Esophagus (tissue), 2 donors: ENCODE measurements at regions not wholly inside any gene's neighbourhood (a gene's known extent, or its start where the extent isn't known, plus 50 kb on each side); places are given as distances from the start of the nearest gene placed in this dataset.

Experiments used
- H3K27ac ChIP-seq, 2 donors: one replicate each; pipeline ENCODE4 v1.5.1; 2013; ENCODE audit warnings: low read depth in 2 of 2, mild to moderate bottlenecking in 2 of 2, inconsistent platforms in 1 of 2, low read length in 1 of 2, moderate library complexity in 1 of 2
- H3K27me3 ChIP-seq, 2 donors: one replicate each; pipeline ENCODE4 v1.6.1; 2013; ENCODE audit warnings: low read length in 2 of 2, control low read depth in 1 of 2, mild to moderate bottlenecking in 1 of 2; ENCODE audit not compliant: insufficient read depth in 2 of 2, control insufficient read depth in 1 of 2
- H3K36me3 ChIP-seq, 2 donors: one replicate each; pipeline ENCODE4 v1.6.1; 2013; ENCODE audit warnings: low read length in 1 of 2; ENCODE audit not compliant: control insufficient read depth in 2 of 2, insufficient read depth in 2 of 2
- H3K4me1 ChIP-seq, 2 donors: one replicate each; pipeline ENCODE4 v1.6.1; 2013; ENCODE audit warnings: low read length in 1 of 2; ENCODE audit not compliant: control insufficient read depth in 2 of 2, insufficient read depth in 2 of 2
- H3K4me3 ChIP-seq, 2 donors: one replicate each; pipeline ENCODE4 v1.5.1; 2013; ENCODE audit warnings: low read length in 2 of 2, mild to moderate bottlenecking in 2 of 2, low read depth in 1 of 2, moderate library complexity in 1 of 2
- H3K9me3 ChIP-seq, 2 donors: one replicate each; pipeline ENCODE4 v1.6.1; 2013; ENCODE audit warnings: mild to moderate bottlenecking in 2 of 2, low read depth in 1 of 2, low read length in 1 of 2, moderate library complexity in 1 of 2; ENCODE audit not compliant: control insufficient read depth in 2 of 2, insufficient read depth in 1 of 2
- WGBS, 2 donors: extraction: QIAGEN DNeasy Blood & Tissue Kit; methylation state at CpG; one replicate each; pipeline ENCODE4 v1.1.7; 2013; 5-methylcytosine and 5-hydroxymethylcytosine counted together
- donor health status: healthy with polysubstance abuse.
- donor health status: Bipolar disorder and iron deficiency.

DNA sequence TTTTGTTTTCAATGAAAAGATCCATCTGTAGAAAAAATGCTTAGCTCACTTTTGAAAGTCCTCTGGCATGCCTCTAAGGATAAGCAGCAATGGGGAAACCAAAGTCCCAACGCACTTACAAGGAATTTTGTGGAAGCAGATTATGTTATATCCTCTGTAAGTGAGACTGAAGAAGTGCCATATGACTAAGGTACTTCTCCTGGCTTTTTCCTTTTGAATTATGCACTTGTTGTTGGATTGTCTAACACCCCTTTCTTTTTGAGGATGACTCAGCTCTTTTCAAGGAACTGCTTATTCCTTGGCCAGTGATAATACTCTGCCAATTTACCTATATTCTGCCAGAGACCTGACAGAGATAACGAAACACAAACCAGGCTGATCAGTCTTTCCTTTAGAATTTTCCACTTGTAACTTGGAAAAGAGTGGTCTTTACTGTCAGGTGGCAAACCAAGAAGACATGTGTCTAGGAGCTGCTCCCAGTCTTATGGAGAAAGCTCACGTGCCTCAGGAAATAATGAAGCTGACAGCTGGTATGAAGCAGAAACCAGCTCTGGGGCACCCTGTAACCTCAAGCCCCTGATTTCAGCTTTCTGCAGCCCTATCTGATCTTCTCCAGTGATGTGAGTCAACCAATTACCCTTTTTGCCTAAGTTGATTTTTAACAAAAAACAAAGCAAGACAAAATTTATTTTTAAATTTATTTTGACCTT lies 290.8 kb upstream of the FBXL7 start:
- H3K4me3 ChIP-seq = no peak overlapping the region
- H3K9me3 ChIP-seq = no peaks in the 10 kb centered on the region
- no peak overlapping the region for H3K27ac ChIP-seq
- H3K27me3 ChIP-seq = no peaks in the 10 kb centered on the region
- WGBS, 2 donors = 36 to 45% methylated on average over 3 of the region's 3 CpGs
- H3K4me1 ChIP-seq = no peaks in the 10 kb centered on the region
- no peaks in the 10 kb centered on the region for H3K36me3 ChIP-seq

DNA sequence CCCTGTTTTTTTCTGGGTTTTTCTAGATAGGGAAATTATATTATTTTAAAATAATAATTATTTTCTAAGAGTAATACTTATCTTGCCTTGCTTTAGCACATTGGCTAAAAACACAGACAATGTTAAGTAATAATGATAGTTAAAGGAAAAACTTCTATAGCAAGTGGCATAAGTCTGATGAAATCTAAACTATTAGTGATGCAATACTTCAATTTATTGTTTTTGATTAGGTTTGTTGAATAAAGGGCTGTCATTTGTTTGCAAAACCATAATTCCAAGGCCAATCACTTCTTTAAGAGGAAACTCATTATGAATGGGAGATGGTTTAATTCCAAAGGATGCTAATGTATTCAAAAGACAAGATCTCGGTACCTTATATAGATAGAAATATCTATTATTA lies 293.8 kb upstream of the FBXL7 start:
- Histone ChIP-seq H3K9me3 (no peaks in the 10 kb centered on the region), H3K27me3 (no peaks in the 10 kb centered on the region), H3K27ac (no peak overlapping the region), H3K4me3 (no peak overlapping the region), H3K36me3 (no peaks in the 10 kb centered on the region), H3K4me1 (no peaks in the 10 kb centered on the region)
- WGBS, 2 donors = 92 to 93% methylated on average over 1 of the region's 1 CpG

DNA sequence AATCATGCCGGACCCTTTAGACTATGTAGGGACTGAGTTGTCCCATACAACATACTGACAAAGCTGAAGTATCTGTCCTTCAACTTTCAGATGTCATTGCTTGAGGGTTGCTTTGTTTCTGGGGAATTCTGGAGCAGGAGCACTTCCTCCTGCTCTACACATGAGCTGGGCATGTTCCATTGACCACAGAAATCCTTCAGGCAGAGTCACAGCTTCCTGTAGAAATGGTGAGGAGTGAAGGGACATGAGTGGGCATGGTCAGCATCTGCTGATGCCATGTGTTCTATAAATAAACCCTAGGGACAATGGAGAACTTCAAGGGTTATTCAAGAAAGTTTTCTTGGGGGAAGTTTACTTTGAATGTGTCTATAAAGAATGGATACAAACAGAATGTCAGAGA lies 296.6 kb upstream of the FBXL7 start:
- H3K4me1 ChIP-seq = no peaks in the 10 kb centered on the region
- H3K9me3 ChIP-seq = no peaks in the 10 kb centered on the region
- H3K4me3 ChIP-seq = no peak overlapping the region
- no peaks in the 10 kb centered on the region for H3K36me3 ChIP-seq
- 86 to 90% methylated on average over 1 of the region's 1 CpG for WGBS, 2 donors
- H3K27ac ChIP-seq = no peak overlapping the region
- no peaks in the 10 kb centered on the region for H3K27me3 ChIP-seq

DNA sequence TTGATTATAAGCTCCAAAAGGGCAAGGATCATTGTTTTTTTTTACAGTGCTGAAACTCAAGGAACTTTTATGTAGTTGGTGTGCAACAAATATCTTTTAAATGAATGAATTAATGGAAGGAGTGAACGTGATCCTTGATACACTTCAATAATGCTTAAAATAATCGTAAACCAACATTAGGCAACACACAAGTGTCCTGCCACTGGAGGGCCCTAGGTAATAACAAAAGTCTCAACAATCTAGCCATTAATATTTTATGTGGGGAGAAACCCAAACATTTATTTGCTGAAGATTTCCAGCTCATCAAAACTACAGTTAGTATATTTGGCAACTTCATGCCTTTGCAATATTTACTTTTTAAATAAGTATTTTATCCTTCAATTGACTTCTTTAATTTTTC lies 309.0 kb upstream of the FBXL7 start:
- Histone ChIP-seq H3K9me3 (no peaks in the 10 kb centered on the region), H3K27ac (no peak overlapping the region), H3K4me1 (no peaks in the 10 kb centered on the region), H3K4me3 (no peak overlapping the region), H3K36me3 (no peaks in the 10 kb centered on the region), H3K27me3 (no peaks in the 10 kb centered on the region)
- 64 to 65% methylated on average over 2 of the region's 2 CpGs for WGBS, 2 donors

DNA sequence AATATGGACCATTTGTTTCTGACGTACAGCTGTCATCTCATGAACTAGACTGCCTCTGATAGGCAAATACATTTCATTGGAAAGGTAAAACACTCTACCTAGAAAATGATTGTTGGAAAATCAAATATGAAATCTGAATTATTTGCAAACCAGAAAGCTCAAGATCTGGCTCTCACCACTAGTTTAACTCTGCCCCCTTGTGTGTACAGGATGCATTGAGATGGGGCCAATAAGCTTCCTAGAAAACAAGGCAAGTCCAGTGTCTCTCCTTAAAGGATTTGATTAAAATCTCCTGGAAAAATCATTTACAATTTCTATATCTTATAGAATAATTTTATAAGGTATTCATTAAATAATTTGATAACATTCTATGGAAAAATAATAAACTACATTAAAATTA lies 311.9 kb upstream of the ANKH start:
- WGBS, 2 donors = 83 to 87% methylated on average over 1 of the region's 1 CpG
- Histone ChIP-seq H3K4me3 (no peak overlapping the region), H3K4me1 (no peaks in the 10 kb centered on the region)

DNA sequence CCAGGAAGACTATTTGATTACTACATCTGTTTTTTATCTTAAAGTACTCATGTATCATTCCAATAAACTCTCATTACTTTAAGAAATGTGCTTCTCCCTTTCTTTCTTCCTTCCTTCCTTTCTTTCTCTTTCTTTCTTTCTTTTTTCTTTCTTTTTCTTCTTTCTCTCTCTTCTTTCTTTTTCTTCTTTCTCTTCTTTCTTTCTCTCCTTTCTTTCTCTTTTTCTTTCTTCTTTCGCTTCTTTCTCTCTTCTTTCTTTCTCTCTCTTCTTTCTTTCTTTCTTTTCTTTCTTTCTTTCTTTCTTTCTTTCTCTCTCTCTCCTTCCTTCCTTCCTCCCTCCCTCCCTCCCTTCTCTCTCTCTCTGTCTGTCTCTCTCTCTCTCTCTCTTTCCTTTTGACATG lies 298.6 kb upstream of the ANKH start:
- Histone ChIP-seq H3K4me3 (no peak overlapping the region), H3K9me3 (peaks cover 0 to 2% of the 10 kb centered on the region in 2 donors), H3K27me3 (no peaks in the 10 kb centered on the region), H3K27ac (no peak overlapping the region), H3K36me3 (no peaks in the 10 kb centered on the region), H3K4me1 (no peaks in the 10 kb centered on the region)
- 88 to 96% methylated on average over 1 of the region's 1 CpG for WGBS, 2 donors

More for the DNA sequence above, 311.9 kb upstream of the ANKH start:
- H3K9me3 ChIP-seq = no peaks in the 10 kb centered on the region
- no peaks in the 10 kb centered on the region for H3K36me3 ChIP-seq
- H3K27ac ChIP-seq = no peak overlapping the region
- no peaks in the 10 kb centered on the region for H3K27me3 ChIP-seq

DNA sequence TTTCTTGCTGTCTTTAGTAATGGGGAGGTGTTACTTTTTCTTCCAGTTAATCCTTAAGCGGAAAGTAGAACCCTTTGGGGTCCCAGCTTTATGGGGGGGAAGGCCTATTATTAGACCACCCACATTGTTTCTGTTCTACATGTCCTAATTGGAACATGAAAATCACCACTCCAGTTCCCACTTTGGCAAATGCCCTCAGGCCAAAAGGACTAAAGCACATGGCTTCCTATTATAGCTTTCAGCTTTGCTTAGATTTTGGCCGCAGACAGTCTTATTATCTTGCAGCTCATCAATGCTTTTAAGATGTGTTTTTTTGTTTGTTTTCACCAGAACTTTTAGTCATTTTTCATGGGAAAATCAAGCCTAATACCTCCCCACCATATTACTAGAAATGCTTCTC lies 296.8 kb upstream of the ANKH start:
- no peaks in the 10 kb centered on the region for H3K9me3 ChIP-seq
- no peak overlapping the region for H3K4me3 ChIP-seq
- no peaks in the 10 kb centered on the region for H3K27me3 ChIP-seq
- H3K27ac ChIP-seq = no peak overlapping the region
- WGBS, 2 donors = 80 to 87% methylated on average over 2 of the region's 2 CpGs
- H3K4me1 ChIP-seq = no peaks in the 10 kb centered on the region
- no peaks in the 10 kb centered on the region for H3K36me3 ChIP-seq

DNA sequence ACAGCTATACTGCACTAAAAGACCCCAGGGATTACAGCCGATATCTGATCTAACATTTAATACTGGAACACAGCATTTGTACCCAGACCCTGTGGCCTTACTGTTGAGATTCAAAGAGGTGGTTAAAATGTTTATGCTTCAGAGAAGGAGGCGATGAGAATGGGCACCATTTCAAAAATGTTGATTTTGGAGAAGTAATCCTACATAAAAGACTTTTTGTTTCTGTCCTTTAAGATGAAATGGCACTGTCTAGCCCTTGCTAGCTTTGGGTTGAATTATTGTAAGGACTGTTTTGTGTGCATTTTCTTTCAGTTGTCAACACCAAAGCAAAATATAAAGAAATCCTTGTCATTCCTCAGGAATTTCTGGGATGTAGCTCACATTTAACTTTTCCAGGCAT lies 288.5 kb upstream of the ANKH start:
- H3K27me3 ChIP-seq = no peaks in the 10 kb centered on the region
- no peaks in the 10 kb centered on the region for H3K36me3 ChIP-seq
- no peaks in the 10 kb centered on the region for H3K9me3 ChIP-seq
- no peak overlapping the region for H3K4me3 ChIP-seq
- no peaks in the 10 kb centered on the region for H3K4me1 ChIP-seq
- 64% methylated on average over 2 of the region's 2 CpGs for WGBS, 2 donors
- no peak overlapping the region for H3K27ac ChIP-seq

DNA sequence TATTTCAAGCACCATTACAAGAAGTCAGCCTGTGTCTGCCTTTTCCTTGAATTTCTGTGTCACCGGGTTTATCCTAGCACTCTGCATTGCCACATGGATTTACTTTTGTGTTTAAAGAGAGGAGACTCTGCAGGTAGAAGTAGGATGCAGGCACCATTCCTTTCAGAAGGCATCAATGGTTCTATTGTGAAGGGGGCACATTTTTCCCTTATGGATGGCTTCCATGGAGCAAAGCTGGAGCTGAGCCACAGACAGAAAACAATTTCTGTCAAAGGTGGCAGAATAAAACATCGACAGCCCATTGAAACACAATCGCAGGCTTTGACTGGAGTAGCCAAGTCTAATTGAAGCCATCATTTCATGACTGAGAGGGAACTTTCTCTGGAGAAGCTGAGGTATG lies 288.0 kb upstream of the ANKH start:
- Histone ChIP-seq H3K36me3 (no peaks in the 10 kb centered on the region), H3K27ac (no peak overlapping the region), H3K27me3 (no peaks in the 10 kb centered on the region), H3K4me3 (no peak overlapping the region), H3K4me1 (no peaks in the 10 kb centered on the region), H3K9me3 (no peaks in the 10 kb centered on the region)
- 77 to 82% methylated on average over 3 of the region's 3 CpGs for WGBS, 2 donors

DNA sequence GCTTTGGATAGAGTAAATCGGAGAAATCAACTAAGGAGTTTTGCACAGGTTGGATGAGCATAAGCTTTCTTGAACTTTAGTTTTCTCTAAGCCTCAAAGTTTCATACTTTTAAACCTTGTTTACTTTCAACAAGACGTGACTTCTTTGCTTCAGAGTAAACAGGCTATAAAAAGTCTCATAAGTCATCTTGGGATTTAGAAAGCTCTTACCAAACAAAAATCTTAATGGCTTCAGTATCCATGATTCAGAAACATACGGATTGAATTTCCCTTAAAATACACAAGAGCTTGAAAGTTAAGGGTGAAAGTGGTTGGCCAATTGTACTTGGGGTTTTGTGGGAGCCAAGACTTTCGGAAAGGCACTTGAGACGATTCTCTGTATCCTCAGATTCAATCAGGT lies 270.9 kb upstream of the ANKH start:
- no peaks in the 10 kb centered on the region for H3K36me3 ChIP-seq
- no peaks in the 10 kb centered on the region for H3K27me3 ChIP-seq
- no peak overlapping the region for H3K4me3 ChIP-seq
- no peaks in the 10 kb centered on the region for H3K4me1 ChIP-seq
- no peaks in the 10 kb centered on the region for H3K9me3 ChIP-seq
- no peak overlapping the region for H3K27ac ChIP-seq
- 68 to 69% methylated on average over 5 of the region's 5 CpGs for WGBS, 2 donors
